Stimulated activated CD8-positive, alpha-beta memory T cell treated with anti-CD3 and anti-CD28 coated beads, Interleukin-7, amount 100 ng/mL, for 48 hours (primary cell): ENCODE measurements at regions not wholly inside any gene's neighbourhood (a gene's known extent, or its start where the extent isn't known, plus 50 kb on each side); places are given as distances from the start of the nearest gene placed in this dataset.

Experiments
- DNase-seq, 2 donors: peaks; one replicate each; pipeline ENCODE4 v3.0.0-alpha.2; 2020; ENCODE audit warnings: low read depth in 1 of 2; ENCODE audit errors: extremely low read depth in 1 of 2

- no peak for DNase-seq
Measured at GRCh38 chr1:36743286-36744005, 260.7 kb upstream of the CSF3R start.

- DNase-seq: no peak
Measured at GRCh38 chr1:36741066-36741465, 258.4 kb upstream of the CSF3R start.

GRCh38 chr1:36740446-36740845 is 257.7 kb upstream of the CSF3R start:
- no peak for DNase-seq

GRCh38 chr1:36739703-36740289 is 257.1 kb upstream of the CSF3R start:
- no peak for DNase-seq

GRCh38 chr1:36738245-36738644 is 255.5 kb upstream of the CSF3R start:
- DNase-seq: no peak

GRCh38 chr1:36737767-36738166 is 255.1 kb upstream of the CSF3R start:
- no peak for DNase-seq

- DNase-seq: no peak
Measured at GRCh38 chr1:36737038-36737555, 254.4 kb upstream of the CSF3R start.

- DNase-seq: no peak
Measured at GRCh38 chr1:36735939-36736730, 253.4 kb upstream of the CSF3R start.

- DNase-seq: no peak
Measured at GRCh38 chr1:36735436-36735835, 252.7 kb upstream of the CSF3R start.

- DNase-seq: no peak
Measured at GRCh38 chr1:36734356-36734755, 251.6 kb upstream of the CSF3R start.

GRCh38 chr1:36733748-36734147 is 251.0 kb upstream of the CSF3R start:
- no peak for DNase-seq

GRCh38 chr1:36732015-36732356 is 249.3 kb upstream of the CSF3R start:
- DNase-seq: no peak

- DNase-seq: no peak
Measured at GRCh38 chr1:36731226-36732014, 248.7 kb upstream of the CSF3R start.

- no peak for DNase-seq
Measured at GRCh38 chr1:36730599-36730998, 247.9 kb upstream of the CSF3R start.

GRCh38 chr1:36729716-36730510 is 247.2 kb upstream of the CSF3R start:
- DNase-seq: no peak

GRCh38 chr1:36729289-36729688 is 246.6 kb upstream of the CSF3R start:
- no peak for DNase-seq

GRCh38 chr1:36728846-36729245 is 246.1 kb upstream of the CSF3R start:
- no peak for DNase-seq

- DNase-seq: no peak
Measured at GRCh38 chr1:36728051-36728450, 245.3 kb upstream of the CSF3R start.

- DNase-seq: no peak
Measured at GRCh38 chr1:36725151-36725550, 242.4 kb upstream of the CSF3R start.

GRCh38 chr1:36723813-36724212 is 241.1 kb upstream of the CSF3R start:
- DNase-seq: no peak
